BLaER1 treated with 17β-estradiol and CSF1 and Interleukin-3, amounts not matched to agents 10 nM and 100 nM (cell line): ENCODE measurements at regions not wholly inside any gene's neighbourhood (a gene's known extent, or its start where the extent isn't known, plus 50 kb on each side); places are given as distances from the start of the nearest gene placed in this dataset.
A peak's percentile ranks its signal among the peaks of the same experiment; 100 is the strongest.

Experiments used
- H3K27ac ChIP-seq, 11 experiments: shearing (Covaris generic); formaldehyde crosslinking; 2 replicates each; pipeline ENCODE4 v1.8.1; 2022
- H3K27me3 ChIP-seq, 11 experiments: shearing (Covaris generic); formaldehyde crosslinking; 2 replicates each; pipeline ENCODE4 v1.8.1; 2022
- H3K36me3 ChIP-seq, 11 experiments: shearing (Covaris generic); formaldehyde crosslinking; 2 replicates each; pipeline ENCODE4 v1.8.1; 2022
- H3K4me1 ChIP-seq, 10 experiments: shearing (Covaris generic); formaldehyde crosslinking; 2 replicates each; pipeline ENCODE4 v1.8.1; 2022
- H3K4me2 ChIP-seq, 11 experiments: shearing (Covaris generic); formaldehyde crosslinking; 2 replicates each; pipeline ENCODE4 v1.8.1; 2022
- H3K4me3 ChIP-seq, 10 experiments: shearing (Covaris generic); formaldehyde crosslinking; 2 replicates each; pipeline ENCODE4 v1.8.1; 2022
- H3K9ac ChIP-seq, 11 experiments: shearing (Covaris generic); formaldehyde crosslinking; 2 replicates each; pipeline ENCODE4 v1.8.1; 2022
- H3K9me3 ChIP-seq, 11 experiments: shearing (Covaris generic); formaldehyde crosslinking; replicated peaks in 1 of 11; 2 replicates each; pipeline ENCODE4 v1.8.1; 2022
- H4K20me1 ChIP-seq, 11 experiments: shearing (Covaris generic); formaldehyde crosslinking; 2 replicates each; pipeline ENCODE4 v1.8.1; 2022
- Cebpa-rat ChIP-seq, 11 experiments: shearing (Covaris generic); IDR thresholded peaks; 2 replicates each; pipeline ENCODE4 v1.8.1; 2022

DNA sequence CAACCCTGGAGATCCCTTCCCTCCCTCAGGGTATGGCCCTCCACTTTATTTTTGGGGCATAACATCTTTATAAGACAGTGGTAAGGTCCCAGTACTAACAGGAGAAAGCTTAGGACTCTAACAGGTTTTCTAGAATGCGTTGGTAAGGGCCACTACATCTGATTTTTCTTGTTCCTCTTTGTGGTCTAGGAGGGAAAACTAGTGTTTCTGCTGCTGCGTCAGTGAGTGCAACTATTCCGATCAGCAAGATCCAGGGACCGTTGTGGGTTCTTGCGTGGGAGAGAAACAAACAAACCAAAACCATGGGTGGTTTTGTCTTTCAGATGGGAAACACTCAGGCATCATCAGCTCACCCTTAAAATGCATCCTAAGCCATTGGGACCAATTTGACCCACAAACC lies 123.6 kb upstream of the SLC16A7 start:
- Histone ChIP-seq H3K4me2 (peak overlapping the region in 8 of 11 experiments; percentile 13 to 86 (median 40); a peak in 9 of 22 replicates), H3K36me3 (no peaks in the 10 kb centered on the region), H4K20me1 (no peaks in the 10 kb centered on the region), H3K27me3 (no peaks in the 10 kb centered on the region; a peak in 1 of 22 replicates), H3K9me3 (peaks cover 18 to 34% (median 28%) of the 10 kb centered on the region in 11 experiments; a peak in 21 of 22 replicates), H3K4me3 (0 out of 20 replicates have a peak overlapping the region, but pooled peaks of 1 of the 10 experiments have one; percentile 8), H3K4me1 (peaks cover 0 to 38% (median 12%) of the 10 kb centered on the region in 10 experiments; a peak in 11 of 20 replicates), H3K9ac (peak overlapping the region in 2 of 11 experiments; percentile 50 to 69; a peak in 2 of 22 replicates), H3K27ac (peak overlapping the region in 3 of 11 experiments; percentile 33 to 82 (median 76); a peak in 4 of 22 replicates)
- TF ChIP-seq Cebpa-rat (IDR thresholded peaks at IDR 0.05) = no peak

DNA sequence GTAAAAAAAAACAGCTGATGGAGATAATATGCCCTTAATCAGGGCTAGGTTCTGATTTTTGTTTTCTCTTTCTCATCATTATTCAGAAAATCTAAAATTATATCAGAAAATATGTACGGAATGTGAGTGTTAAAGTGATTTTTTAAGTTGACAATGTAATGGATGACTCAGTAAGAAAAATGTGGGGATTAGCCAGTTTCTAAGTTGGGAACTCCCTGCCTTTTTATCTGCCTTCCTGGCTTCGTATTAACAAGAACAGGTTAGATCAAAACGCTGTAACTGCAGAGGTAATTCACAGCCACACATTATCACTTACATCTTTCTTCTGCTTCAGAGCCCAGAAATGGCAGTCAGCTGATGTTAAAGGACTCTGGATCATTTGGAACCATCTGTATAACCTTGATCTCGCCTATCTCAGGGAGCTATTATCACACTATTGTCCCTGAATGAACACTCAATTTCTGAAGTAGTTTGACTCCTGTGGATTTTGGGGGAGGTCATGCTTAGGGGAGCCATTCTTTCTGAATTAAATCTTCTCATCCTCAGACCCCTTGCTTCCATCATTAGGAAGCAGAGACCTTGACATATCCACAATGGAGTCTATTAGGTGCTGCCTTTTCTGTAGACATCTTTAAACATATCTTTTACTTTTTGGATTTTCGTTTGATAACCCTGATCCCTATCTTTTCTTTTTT lies 135.7 kb upstream of the SLC16A7 start:
- Histone ChIP-seq H3K27me3 (no peaks in the 10 kb centered on the region), H4K20me1 (no peaks in the 10 kb centered on the region), H3K4me1 (no peaks in the 10 kb centered on the region), H3K9me3 (0 out of 22 replicates have a peak, but pooled peaks cover 0 to 3% (median 0%) of the 10 kb centered on the region in 11 experiments), H3K4me3 (no peak overlapping the region), H3K27ac (no peak overlapping the region), H3K4me2 (no peak overlapping the region), H3K36me3 (no peaks in the 10 kb centered on the region), H3K9ac (no peak overlapping the region)
- TF ChIP-seq Cebpa-rat (IDR thresholded peaks at IDR 0.05) = no peak

DNA sequence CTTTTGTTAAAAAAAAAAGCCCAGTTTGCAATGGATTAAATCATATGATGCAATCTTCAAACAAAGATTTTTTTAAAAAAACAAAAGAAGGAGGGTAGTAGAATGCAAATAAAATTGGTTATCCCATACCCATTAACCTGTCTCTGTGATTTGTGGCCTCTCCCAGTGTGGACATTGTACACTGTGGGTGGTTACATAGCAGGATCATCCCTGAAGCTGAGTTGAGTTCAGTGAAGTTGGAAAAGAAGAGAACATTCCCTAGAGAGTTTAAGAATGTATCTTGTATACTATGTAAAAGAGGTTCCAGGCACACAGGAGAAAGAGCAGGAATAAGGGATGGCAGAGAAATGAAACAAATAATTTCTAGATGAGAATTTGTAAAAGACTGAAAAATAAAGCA lies 142.4 kb upstream of the SLC16A7 start:
- no peak overlapping the region for H3K9ac ChIP-seq
- no peaks in the 10 kb centered on the region for H4K20me1 ChIP-seq
- H3K4me1 ChIP-seq = no peaks in the 10 kb centered on the region
- no peak overlapping the region for H3K27ac ChIP-seq
- no peak for TF ChIP-seq Cebpa-rat (IDR thresholded peaks at IDR 0.05)
- no peak overlapping the region for H3K4me3 ChIP-seq
- no peaks in the 10 kb centered on the region for H3K27me3 ChIP-seq
- H3K9me3 ChIP-seq = peaks cover 0 to 18% (median 8%) of the 10 kb centered on the region in 11 experiments; a peak in 7 of 22 replicates
- no peak overlapping the region for H3K4me2 ChIP-seq
- no peaks in the 10 kb centered on the region for H3K36me3 ChIP-seq

DNA sequence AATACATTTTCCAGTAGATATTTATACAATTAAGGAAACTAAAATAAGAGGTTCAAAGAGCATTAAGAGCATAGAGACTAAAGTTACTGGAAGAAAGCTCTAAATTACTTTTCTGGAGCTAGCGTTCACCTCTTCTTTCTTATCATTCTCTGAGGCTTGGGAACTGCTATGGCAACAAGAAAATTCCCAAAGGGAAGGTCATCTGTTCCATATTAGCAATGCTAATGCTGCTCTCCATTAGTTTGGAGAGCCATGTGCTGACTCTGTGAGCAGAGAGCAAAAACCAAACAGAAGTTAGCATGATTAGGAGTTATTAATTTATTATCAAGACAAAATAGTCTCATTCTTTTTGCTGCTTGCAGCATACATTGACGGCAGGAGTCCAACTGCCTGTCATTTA lies 143.1 kb upstream of the SLC16A7 start:
- no peaks in the 10 kb centered on the region for H4K20me1 ChIP-seq
- no peaks in the 10 kb centered on the region for H3K27me3 ChIP-seq
- TF ChIP-seq Cebpa-rat (IDR thresholded peaks at IDR 0.05) = no peak
- H3K4me3 ChIP-seq = no peak overlapping the region
- no peaks in the 10 kb centered on the region for H3K4me1 ChIP-seq
- no peak overlapping the region for H3K4me2 ChIP-seq
- no peak overlapping the region for H3K9ac ChIP-seq
- peaks cover 0 to 18% (median 8%) of the 10 kb centered on the region in 11 experiments; a peak in 7 of 22 replicates for H3K9me3 ChIP-seq
- no peaks in the 10 kb centered on the region for H3K36me3 ChIP-seq
- no peak overlapping the region for H3K27ac ChIP-seq

DNA sequence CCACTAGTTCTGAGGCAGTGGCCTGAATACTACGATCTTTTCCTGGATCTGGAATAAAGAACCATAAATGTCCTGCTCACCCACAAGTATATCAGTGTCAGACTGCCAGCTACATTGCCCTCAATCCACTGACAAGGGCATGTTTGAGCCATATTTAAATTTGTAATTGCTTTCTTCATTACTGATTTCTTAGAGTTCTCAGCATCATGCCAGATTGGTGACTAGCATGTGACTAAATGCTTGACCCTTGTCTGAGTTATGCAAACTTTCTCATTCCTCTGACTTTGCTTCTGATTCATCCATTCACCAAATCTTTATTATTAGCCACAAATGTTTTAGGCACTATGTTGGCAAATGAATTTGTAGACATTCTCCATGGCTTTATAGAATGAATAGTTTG lies 143.6 kb upstream of the SLC16A7 start:
- H3K27ac ChIP-seq = no peak overlapping the region
- no peak overlapping the region for H3K9ac ChIP-seq
- TF ChIP-seq Cebpa-rat (IDR thresholded peaks at IDR 0.05) = no peak
- no peak overlapping the region for H3K4me2 ChIP-seq
- no peaks in the 10 kb centered on the region for H3K36me3 ChIP-seq
- H3K4me1 ChIP-seq = no peaks in the 10 kb centered on the region
- H4K20me1 ChIP-seq = no peaks in the 10 kb centered on the region
- H3K27me3 ChIP-seq = no peaks in the 10 kb centered on the region
- peaks cover 0 to 18% (median 8%) of the 10 kb centered on the region in 11 experiments; a peak in 7 of 22 replicates for H3K9me3 ChIP-seq
- no peak overlapping the region for H3K4me3 ChIP-seq

DNA sequence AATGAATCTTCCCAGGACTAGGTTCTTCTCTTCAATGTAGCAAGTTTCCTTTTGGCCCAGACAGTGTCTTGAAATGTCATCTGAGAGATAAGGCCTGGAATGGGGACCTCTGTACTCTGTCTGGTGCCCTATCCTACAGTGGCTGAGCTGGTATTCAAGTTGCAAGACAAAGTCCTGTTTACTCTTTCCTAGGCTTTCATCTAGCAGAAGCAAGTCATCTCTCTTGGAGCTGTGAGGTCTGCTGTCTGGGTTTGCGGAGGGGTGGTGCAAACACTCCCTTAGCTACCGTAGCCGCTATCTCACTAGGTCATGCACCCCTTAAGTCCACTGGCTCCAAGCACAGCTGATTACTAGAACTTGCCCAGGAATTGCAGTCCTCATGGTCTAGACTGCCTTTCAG lies 149.7 kb upstream of the SLC16A7 start:
- H3K27me3 ChIP-seq = no peaks in the 10 kb centered on the region
- no peaks in the 10 kb centered on the region for H3K36me3 ChIP-seq
- H3K9ac ChIP-seq = no peak overlapping the region
- H3K4me2 ChIP-seq = no peak overlapping the region
- no peak overlapping the region for H3K27ac ChIP-seq
- H3K4me3 ChIP-seq = no peak overlapping the region
- no peaks in the 10 kb centered on the region for H3K4me1 ChIP-seq
- no peak for TF ChIP-seq Cebpa-rat (IDR thresholded peaks at IDR 0.05)
- H3K9me3 ChIP-seq = peaks cover 10 to 22% (median 19%) of the 10 kb centered on the region in 11 experiments; a peak in 21 of 22 replicates
- H4K20me1 ChIP-seq = no peaks in the 10 kb centered on the region

DNA sequence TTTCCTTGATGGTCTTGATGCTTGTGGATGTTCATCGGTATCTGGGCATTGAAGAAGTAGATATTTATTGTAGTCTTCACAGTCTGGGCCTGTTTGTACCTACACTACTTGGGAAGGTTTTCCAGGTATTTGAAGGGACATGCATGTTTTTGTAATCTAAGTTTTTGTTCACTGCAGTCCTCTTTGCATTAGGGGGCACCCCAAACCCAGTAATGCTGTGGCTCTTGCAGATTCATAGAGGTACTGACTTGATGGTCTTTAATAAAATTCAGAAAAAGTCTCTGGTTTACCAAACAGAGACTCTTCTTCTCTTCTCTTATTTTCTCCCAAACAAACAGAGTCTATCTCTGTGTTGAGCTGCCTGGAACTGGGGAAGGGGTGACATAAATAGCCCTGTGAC lies 150.9 kb upstream of the SLC16A7 start:
- no peak for TF ChIP-seq Cebpa-rat (IDR thresholded peaks at IDR 0.05)
- H3K36me3 ChIP-seq = no peaks in the 10 kb centered on the region
- H3K9ac ChIP-seq = no peak overlapping the region
- H3K27ac ChIP-seq = no peak overlapping the region
- H3K27me3 ChIP-seq = no peaks in the 10 kb centered on the region
- no peak overlapping the region for H3K4me2 ChIP-seq
- H3K9me3 ChIP-seq = peaks cover 21 to 34% (median 30%) of the 10 kb centered on the region in 11 experiments
- no peaks in the 10 kb centered on the region for H3K4me1 ChIP-seq
- H4K20me1 ChIP-seq = no peaks in the 10 kb centered on the region
- no peak overlapping the region for H3K4me3 ChIP-seq

DNA sequence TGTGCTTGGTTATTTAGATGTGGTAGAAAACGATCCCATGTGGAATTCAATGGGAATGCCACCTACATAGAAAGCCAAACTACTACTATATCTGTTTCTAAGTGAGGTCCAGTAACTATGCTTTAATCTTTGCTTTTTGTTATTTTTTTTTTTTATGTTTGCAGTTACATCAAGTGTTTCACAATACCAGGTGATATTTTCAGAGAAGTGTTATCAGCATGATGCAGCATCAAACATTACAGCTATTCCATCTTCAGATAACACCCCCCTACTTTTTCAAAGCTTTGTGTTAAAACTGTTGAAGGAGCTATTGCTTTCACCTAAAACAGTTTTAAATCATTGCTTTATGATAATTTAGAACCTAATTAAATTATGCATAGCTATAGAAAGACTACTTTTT lies 163.8 kb upstream of the SLC16A7 start:
- Histone ChIP-seq H4K20me1 (no peaks in the 10 kb centered on the region), H3K4me3 (no peak overlapping the region), H3K36me3 (no peaks in the 10 kb centered on the region), H3K9me3 (no peaks in the 10 kb centered on the region), H3K27ac (no peak overlapping the region), H3K27me3 (no peaks in the 10 kb centered on the region), H3K4me2 (no peak overlapping the region), H3K4me1 (no peaks in the 10 kb centered on the region), H3K9ac (no peak overlapping the region)
- TF ChIP-seq Cebpa-rat (IDR thresholded peaks at IDR 0.05) = 0 out of 22 replicates have a peak, but pooled peaks of 1 of the 11 experiments have one; percentile 8

DNA sequence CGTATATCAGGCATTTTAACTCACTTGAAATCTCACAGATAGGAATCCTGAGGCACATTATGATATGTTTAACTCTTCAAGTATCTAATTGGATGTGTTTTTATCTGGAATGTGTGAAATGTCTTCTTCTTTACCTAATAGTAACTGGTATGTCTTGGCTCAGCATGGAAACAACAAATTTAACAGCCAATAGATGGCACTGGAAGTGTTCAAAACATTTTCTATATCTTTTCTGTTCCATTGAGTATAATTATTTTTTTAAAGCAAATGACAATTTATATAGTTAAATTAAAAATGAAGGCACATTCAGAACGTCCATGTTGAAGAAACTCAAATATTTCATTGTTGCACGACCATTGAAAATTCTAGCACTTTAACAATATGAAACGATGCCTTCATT lies 164.6 kb upstream of the SLC16A7 start:
- H4K20me1 ChIP-seq = no peaks in the 10 kb centered on the region
- H3K4me1 ChIP-seq = no peaks in the 10 kb centered on the region
- no peaks in the 10 kb centered on the region for H3K9me3 ChIP-seq
- H3K9ac ChIP-seq = no peak overlapping the region
- no peaks in the 10 kb centered on the region for H3K36me3 ChIP-seq
- TF ChIP-seq Cebpa-rat (IDR thresholded peaks at IDR 0.05) = no peak
- H3K27me3 ChIP-seq = no peaks in the 10 kb centered on the region
- no peak overlapping the region for H3K4me3 ChIP-seq
- no peak overlapping the region for H3K27ac ChIP-seq
- no peak overlapping the region for H3K4me2 ChIP-seq

DNA sequence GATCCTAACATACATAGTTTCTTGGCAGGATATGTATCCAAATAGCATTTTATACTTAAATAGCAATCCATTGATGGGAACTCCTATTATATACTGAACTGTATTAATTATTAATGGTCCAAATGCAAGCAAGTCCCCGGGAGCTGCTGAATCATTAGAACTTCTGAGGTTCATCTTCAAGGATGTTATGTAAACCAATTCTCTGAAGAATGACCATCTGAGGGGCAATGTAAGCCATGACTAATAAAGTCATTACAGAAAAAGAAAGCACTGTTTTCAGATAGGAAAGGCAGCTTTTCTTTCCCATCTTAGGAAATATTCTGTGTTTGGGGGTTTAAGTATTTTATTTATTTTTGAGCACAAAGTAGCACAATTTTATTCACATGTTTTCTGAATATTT lies 166.1 kb upstream of the SLC16A7 start:
- H3K9ac ChIP-seq = no peak overlapping the region
- no peak overlapping the region for H3K4me3 ChIP-seq
- no peak for TF ChIP-seq Cebpa-rat (IDR thresholded peaks at IDR 0.05)
- H3K4me1 ChIP-seq = no peaks in the 10 kb centered on the region
- H3K36me3 ChIP-seq = no peaks in the 10 kb centered on the region
- H3K9me3 ChIP-seq = no peaks in the 10 kb centered on the region
- no peaks in the 10 kb centered on the region for H4K20me1 ChIP-seq
- no peak overlapping the region for H3K4me2 ChIP-seq
- no peaks in the 10 kb centered on the region for H3K27me3 ChIP-seq
- H3K27ac ChIP-seq = no peak overlapping the region
